Stimulated activated CD8-positive, alpha-beta memory T cell treated with anti-CD3 and anti-CD28 coated beads, Interleukin-4, amount 100 ng/mL, for 24 hours (primary cell): ENCODE measurements at regions not wholly inside any gene's neighbourhood (a gene's known extent, or its start where the extent isn't known, plus 50 kb on each side); places are given as distances from the start of the nearest gene placed in this dataset.

Source experiments
- DNase-seq: peaks from one replicate; pipeline ENCODE4 v3.0.0-alpha.2; 2020; ENCODE audit warnings: low read depth

DNA sequence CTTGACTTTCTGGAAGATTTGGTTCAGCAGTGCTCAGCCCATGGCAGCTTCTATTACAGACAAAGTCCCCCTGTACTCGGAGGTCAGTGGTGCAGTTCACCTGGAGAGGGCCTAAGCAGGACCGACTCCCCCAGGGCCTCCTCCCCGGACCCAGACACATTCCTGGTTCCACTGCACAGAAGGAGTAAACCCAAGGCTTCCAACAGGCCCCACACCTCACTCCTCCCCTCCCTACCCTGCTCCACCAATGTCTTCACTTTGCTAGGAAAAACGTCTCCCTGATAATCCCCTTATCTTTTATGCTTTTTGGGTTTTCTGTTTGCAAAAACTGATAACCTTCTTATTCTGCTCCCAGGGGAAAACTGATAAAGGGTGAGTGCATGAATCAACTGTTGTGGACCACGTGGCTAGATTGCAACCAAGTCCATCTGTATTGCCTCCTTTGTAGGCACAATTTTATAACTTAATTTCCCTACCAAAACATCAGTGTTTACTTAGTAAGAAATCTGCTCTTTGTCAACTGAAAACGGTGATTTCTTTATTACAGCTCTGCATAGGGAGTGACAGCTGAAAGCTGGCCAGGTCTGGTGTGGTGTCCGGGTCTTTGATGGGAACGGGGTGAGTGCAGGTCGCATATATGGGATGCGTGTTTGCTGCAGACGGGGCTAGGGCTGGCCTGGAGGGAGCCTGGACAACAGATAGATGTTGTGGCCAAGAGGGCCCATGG is 202.5 kb downstream of the GLI2 start:
- no peak for DNase-seq

DNA sequence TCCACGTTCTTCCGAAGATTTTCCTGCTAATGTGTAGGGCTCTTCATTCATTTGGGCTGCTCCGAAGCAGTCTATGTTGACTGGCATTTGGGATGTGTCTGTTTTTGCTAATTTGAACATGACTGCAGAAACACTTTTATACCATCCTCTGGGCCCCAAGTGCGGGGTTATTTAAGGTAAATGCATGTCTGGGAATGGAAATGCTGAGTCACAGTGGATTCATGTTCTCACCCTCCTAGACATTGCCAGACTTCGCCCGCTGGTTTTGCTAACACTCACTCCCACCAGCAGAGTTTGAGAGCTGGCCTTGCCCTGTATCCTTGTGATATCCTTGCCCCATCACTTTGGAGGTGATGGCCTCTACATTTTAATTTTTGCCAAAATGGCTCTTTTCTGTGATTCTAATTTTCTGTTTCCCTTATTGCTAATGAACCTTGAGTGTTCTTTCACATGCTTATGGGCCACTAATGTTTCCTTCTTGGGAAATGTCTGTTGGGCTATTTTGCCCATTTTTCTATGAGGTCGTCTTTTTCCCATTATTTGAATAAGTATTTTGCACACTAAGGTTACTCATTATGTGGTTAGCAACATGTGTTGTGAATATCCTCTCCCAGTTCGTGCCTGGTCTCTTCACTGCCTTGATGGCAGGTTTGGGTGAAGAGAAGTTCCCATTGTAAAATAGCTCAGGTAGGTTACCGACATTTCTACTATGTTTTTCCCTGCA is 204.1 kb downstream of the GLI2 start:
- no peak for DNase-seq

DNA sequence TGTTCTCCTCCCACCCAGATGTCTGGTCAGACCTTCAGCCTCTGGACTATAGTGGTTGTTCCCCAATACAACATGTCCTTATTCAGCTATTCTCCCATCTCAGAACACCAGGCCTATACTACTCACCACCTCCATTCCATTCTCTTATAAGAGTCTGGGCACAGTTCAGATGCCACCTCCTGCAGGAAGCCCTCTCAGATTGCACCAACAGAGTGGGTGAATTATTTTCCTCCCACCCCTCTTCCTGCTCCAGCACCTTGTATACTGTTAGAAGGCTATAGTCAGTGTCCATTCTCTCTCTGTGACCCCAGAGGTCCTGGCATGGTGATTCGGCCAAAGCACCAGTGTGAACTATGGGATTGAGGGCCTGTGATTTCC is 204.6 kb downstream of the GLI2 start:
- no peak for DNase-seq

DNA sequence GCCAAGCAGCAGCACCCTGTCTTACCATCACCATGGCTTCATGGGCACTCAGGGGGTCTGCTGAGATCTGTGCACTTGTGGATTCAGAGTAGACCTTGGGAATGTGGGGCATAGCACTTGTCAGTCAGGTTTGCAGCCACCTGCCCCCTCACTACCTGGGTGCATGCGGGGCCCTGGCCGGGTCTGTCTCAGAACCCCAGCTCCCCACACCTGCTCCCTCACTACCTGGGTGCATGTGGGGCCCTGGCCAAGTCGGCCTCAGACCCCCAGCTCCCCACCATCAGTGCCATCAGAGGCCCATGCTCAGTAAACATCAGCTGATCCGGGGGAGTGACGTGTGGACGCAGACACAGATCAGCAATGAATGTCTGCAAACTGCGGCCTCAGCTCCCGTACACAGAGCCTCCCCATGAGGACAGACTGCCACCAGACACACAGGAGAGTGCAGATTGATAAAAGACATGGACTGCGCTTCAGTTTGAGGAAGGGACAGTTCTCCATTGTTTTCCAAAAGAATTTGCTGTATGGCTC is 205.1 kb downstream of the GLI2 start:
- no peak for DNase-seq

DNA sequence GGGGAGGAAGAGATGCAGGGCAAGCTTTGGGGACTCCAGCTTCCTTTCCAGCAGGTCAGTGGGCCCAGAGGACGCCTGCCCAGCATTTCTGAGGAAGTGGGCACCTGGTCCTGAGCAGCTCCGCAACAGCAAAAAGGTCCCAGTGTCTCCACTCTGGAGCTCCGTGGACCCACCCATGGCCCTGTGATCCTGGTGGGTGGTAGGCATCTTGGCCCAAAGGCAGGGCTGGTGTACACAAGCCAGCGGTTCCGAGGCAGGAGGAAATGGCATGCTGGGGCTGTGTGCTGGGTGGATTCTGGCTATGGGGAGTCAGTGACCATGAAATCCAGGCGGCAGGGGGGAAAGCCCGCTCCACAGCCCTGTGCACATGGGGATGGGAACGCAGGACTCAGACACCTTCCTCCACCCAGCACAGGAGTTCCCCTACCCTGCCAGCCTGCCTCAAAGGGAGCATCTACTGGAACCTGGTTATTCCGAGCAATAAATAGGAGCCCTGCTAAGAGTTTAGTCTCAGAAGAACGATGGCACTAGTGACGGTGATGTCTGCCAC is 206.0 kb downstream of the GLI2 start:
- no peak for DNase-seq

DNA sequence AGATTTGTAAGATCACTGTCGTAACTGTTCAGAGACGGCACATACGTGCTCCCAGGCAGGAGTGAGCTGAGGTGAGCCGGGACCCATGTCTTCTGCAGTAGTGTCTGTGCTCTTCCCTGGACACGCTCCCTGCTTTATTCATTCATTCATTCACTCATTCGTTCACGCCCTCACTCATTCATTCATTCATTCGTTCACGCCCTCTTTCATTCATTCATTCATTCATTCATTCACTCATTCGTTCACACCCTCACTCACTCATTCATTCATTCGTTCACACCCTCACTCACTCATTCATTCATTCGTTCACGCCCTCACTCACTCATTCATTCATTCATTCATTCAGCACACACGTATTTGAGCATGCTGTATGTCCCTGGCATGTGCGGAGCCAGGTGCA is 207.0 kb downstream of the GLI2 start:
- DNase-seq, result no peak

DNA sequence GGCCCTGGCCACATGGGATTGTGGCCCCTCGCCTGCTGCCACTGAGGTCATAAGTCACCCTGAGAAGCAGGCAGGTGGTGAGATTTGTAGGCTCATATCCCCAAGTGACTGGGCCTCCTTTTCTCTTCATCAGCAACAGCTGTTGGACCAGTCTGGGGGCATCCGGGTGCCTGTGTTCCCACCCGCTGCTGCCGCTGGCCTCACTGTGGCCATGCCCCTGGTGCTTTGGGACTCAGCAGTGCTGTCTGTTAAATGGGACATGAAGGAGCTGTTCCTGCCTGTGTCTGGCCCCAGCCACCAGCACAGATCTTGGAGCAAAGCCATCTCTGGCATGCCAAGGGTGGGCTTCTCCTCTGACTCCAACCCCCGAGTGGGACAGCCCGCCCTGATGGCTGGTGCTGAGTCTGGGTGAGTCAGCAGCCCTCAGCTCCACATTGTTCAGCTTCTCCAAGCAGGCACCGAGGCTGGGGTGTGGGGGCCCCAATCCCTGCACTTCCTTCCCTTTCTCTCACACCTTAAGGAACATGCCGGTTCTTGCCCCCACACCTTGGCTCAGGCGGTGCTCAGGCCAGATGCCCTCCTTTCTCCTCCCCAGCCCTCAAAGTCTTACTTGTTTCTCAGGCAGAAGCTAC is 207.9 kb downstream of the GLI2 start:
- DNase-seq, result no peak

DNA sequence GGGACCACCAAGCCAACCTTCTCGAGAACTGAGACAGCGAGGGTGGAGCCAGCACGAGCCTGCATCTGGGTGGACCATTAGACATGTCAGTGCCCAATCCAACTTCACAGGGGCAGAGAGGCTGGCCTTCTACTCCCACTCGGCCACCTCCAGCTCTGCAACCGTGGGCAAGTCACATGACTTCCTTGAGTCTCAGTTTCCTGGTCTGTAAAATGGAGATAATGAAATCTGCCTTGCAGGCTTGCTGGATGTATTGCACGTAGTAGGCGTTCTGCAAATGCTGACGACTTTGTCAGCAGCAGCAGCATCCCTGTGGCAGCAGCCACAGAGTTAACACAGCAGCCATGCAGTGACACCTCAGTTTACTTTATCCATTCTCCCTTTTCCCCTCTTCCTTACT is 208.9 kb downstream of the GLI2 start:
- DNase-seq, result no peak

DNA sequence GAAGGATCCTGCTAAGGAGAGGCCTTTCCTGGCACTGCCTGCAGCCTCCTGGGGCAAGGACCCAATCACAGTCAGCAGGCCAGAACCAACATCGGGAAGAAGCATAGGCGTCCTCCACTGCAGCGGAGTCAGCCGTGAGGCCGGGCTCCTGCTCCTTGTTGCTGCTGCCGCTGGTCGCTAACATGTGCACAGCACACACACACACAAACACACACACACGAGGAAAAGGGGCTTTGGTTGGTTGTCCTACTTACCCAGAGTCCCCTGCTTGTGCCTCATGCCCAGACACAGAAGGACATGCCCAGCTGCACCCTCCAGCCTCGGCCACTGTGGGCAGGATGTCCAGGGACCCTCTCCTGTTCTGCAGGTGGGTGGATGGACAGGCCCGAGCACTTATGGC is 209.4 kb downstream of the GLI2 start:
- DNase-seq, result no peak

DNA sequence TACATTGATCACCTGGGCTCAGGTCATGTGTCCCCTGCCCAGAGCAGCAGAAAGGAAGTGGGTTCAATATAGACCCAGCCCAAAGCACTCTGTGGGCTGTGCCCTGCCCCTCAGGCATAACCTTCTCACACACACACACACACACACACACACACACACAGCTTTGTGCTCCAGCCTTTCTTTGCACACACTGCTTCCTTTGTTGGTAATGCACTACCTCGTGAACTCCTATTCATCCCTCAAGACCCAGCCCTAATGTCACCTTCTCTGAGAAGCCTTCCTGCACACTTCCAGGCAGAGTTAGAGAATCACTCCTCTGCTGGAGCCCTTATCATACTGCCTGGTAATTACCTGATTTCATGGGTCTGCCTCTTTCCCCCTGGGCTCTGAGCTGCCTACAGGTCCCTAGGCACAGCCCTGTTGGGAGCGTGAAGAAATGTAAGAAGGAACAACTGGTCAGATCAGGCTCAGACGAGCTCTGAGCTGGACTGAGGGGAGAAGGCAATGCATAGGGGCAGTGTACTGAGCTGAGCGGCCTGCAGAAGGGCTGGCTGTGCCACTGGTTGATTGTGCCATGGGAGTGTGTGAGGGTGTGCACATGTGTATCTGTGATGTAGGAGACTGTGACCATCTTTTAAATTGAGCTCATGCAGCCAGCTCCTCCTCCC is 210.3 kb downstream of the GLI2 start:
- DNase-seq, result no peak

DNA sequence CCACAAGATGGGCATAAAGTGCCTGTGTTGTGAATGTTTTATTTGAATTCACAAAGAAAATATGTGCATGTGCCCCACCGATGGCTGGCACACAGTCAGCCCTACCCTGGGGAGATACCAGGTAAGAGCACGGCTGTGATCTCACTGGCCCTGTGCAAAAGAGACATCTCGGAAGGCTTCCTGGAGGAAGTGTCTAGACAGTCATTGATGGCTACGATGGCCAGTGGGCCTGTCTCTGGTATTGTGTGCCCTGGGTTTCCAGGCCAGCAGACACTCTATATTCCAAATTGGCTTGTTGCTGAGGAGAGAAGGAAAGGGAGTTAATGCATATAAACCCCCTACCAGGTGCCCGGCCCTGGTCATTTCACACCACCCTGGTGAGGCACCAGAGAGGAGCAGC is 211.7 kb downstream of the GLI2 start:
- no peak for DNase-seq

DNA sequence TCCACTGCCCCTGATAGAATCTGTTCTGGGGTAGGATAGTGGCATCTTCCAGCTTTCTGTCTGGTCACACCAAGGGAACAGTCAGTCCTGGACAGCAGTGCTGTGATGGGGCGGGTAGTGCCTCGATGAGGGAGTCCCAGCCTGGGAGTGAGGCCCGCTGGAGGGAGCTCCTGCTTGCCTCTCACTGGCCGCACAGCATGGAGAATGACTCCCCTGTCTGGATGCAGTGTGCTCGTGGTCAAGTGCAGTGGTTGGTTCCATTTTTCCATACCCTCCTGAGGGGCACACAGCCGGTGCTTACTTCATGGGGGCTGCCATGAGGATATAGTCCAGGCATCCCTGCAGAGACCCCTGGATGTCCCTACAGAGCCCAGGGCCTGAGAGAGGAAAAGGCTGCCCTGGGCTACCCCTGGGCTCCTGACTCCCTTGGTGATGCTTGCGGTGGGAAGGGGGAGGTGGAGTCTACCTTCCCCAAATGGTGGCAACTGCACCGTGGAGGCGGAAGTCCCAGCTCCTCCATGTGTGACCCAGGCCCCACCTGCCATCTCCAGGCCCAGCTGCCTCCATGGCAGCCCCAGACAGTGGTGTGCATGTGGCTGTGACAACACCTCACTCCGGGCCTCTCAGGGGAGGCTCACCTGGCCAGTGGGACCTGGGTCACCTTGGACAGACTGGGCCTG is 212.5 kb downstream of the GLI2 start:
- DNase-seq, result no peak

DNA sequence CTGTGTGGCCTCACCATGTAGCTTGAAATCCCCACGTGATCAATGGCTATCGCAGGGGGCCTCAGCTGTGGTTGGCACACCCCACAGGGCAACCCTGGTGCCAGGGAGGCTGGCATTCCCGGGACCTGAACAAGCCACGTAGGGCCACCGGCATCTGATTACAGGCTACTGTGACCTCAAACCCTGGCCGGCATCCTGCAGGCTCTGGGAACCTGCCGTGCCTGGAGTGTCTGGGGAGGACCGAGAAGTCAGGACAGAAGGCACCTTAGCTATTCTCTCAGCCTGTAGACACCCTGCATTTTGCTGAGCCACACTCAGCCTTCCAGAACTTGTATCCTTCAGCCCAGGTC is 213.0 kb downstream of the GLI2 start:
- DNase-seq, result no peak

DNA sequence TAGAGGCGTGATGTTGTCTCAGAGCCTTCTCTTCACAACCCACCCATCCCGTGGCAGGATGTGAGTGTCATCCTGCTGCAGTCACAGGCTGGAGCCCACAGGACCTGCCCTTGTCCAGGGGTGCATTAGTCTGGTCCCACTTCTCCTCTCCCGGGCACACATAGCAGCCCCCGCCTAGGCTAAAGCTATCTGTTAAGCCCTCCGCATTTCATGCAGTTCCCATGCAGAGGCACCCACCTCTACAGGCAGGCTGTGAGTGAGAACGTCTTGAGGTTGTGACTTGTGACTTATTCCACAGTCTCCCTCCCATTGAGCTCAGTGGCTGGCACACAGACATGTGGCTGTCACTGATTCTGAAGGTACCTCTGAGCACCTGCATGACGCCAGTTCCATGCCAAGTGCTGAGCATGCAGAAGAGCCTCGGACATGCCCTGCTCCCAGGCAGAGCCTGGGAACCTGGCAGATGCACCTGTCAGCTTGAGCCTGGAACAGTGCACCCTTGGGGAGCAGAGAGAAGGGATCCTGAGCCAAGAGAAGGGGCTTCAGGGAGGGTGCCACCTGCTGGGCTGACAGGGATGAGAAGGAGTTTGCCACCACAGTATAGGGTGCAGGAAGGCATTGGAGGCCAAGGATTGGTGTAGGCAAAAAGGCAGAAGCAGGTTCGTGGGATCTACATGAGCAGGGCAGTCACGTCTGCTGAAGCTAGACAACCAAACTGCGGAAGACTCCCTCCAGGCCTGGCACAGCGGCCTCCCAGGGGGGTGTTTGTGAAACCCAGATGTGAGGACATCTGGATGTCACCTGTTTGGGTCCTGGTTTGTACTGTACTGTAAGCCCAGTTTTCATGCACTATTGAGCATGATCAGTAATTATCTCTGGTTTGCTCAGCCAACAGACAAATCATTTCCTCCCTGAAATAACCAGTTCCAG is 213.6 kb downstream of the GLI2 start:
- no peak for DNase-seq

DNA sequence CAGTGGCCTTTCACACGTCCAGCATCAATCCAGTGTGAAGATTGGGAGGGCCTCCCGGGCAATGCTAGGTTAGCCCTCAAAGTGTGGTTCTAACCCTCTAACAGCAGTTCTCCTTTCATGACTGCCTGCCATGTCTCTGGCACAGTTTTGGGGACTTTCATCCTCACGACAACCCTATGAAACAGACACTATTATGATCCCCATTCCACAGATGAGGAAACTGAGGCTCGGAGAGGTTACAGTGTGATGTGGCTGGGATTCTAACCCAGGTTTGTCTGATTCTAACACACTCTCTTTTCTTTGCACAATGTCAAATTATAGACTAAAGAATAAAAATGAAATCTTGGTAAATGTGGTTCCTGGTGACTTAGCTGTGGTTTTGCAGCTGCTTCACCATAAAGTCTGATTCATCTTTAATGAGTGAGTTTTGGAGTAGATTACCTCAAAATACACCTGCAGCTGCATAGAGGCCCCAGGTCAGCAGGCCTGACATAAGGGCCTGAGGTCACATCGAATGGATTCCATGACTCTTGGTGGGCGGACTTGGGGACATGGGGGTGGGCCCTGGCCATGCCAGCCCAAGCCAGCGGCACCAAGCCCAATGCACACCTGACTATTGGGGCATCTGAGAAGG is 214.4 kb downstream of the GLI2 start:
- no peak for DNase-seq

DNA sequence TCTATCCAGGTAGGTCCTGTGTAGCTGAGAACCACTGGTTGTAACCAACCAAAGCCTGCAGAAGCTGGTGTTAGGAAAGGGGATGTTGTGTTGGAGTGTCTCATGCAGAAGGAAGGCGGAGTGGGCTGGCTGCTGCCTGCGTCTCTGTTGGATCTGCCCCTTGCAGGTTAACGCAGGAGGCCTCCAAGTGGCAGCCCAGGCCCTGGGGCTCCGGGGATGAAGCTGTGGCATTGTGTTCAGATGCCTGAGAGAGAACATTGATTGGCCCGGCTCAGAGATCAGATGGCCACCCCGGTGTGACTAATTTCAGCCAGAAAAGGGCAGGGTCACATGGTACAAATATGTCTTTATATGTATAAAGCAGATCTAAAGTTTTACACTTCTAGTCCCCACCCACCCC is 216.0 kb downstream of the GLI2 start:
- no peak for DNase-seq

DNA sequence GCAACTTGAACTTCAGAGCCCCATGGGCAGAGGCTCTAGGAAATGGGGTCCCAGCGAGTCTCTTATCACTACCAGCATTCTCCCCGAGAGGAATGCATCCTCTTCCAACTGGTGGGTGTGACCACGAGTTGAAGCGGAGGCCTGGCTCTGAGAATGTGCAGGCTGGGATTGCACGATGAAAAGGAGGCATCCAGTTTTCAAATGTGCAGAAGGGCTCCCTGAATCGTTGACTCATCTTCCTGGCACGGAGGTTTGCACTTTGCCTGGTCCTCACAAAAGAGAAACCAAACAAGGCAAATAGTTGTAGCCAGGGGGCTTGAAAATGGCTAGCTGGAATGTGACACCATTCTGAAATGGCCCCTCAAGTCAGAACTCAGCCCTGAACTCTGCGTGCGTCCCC is 216.7 kb downstream of the GLI2 start:
- no peak for DNase-seq

DNA sequence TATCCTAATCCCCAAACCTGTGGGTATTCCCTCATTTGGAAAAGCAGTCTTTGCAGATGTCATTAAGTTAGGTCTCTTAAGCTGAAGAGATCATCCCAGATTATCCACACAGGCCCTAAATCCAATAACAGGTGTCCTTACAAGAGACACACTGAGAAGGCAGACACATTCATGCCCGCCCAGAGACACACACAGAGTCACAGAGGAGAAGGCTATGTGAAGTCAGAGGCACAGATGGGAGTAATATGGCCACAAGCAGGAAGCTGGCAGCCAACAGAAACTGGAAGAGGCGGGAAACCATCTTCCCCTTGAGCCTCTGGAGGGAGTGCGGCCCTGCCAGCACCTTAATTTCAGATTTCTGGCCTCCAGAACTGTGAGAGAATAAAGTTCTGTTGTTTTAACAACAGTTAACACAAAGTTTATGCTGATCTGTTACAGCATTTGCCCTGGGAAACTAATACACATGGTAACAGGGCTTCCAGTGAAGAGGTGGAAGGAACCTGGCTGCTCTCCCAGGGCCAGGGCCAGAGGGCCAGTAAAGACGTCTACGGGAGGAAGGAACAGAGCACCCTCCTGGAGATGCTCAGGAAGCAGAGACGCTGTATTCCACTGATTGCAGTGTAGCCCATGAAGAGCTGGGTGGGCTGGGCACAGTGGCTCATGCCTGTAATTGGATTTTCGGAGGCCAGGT is 217.5 kb downstream of the GLI2 start:
- no peak for DNase-seq

DNA sequence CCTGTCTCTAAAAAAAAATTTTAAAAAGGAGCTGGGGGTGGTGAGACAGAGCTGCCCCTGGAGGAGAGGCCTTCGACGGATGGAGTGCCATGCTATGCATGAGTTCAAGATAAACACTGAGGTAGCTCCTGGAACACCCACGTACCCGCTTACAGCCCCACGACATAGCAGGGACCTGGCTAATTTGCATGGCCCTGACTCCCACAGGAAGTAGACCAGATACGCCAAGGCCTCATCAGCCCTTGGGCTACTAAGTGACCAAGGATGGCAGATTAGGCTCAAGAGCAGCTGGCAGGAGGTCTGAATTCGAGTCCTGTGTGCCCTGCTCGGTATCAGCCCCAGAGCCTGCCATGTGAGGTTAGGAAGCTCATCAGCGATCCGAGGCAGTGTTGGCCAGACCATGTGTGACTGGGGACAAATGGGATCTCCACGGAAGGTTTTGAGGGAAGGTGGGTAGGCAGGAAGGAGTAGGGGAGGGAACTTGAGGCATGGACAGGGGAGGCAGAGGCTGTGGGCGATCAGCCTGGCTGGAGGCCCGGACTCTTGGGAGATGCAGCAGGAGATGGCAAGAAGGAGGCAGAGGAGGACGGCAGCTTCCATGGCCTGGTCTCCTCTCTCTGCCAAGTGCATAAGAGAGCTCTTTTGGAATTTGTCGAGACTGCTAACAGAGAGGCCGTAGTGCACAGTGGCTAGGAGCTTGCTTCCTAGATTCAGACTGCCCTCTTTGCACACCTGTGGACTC is 218.3 kb downstream of the GLI2 start:
- no peak for DNase-seq
